Ectodermal cell (in vitro differentiated cells): ENCODE measurements at regions not wholly inside any gene's neighbourhood (a gene's known extent, or its start where the extent isn't known, plus 50 kb on each side); places are given as distances from the start of the nearest gene placed in this dataset.

Experiments used
- H3K27ac ChIP-seq: 2 replicates; pipeline ENCODE4 v1.7.0; 2013; ENCODE audit warnings: mild to moderate bottlenecking, low read depth, low read length; ENCODE audit not compliant: insufficient read depth, poor library complexity, severe bottlenecking
- H3K27me3 ChIP-seq: 2 replicates; pipeline ENCODE4 v1.7.0; 2013; ENCODE audit warnings: mild to moderate bottlenecking, low read length; ENCODE audit not compliant: insufficient read depth, control insufficient read depth, poor library complexity, severe bottlenecking
- H3K36me3 ChIP-seq: one replicate; pipeline ENCODE4 v1.7.0; 2013; ENCODE audit warnings: low read length; ENCODE audit not compliant: control insufficient read depth, insufficient read depth
- H3K4me1 ChIP-seq: one replicate; pipeline ENCODE4 v1.7.0; 2013; ENCODE audit warnings: low read length; ENCODE audit not compliant: control insufficient read depth, insufficient read depth
- H3K4me3 ChIP-seq: 2 replicates; pipeline ENCODE4 v1.7.0; 2013; ENCODE audit warnings: low read depth, low read length, control low read depth; ENCODE audit not compliant: insufficient read depth
- H3K9me3 ChIP-seq: 2 replicates; pipeline ENCODE4 v1.7.0; 2013; ENCODE audit warnings: mild to moderate bottlenecking, low read length, moderate library complexity; ENCODE audit not compliant: control insufficient read depth
- WGBS, 2 experiments: methylation state at CpG; one replicate each; pipeline ENCODE4 v1.1.7; 2013; ENCODE audit warnings: missing lambda C conversion rate in 2 of 2; 5-methylcytosine and 5-hydroxymethylcytosine counted together

DNA sequence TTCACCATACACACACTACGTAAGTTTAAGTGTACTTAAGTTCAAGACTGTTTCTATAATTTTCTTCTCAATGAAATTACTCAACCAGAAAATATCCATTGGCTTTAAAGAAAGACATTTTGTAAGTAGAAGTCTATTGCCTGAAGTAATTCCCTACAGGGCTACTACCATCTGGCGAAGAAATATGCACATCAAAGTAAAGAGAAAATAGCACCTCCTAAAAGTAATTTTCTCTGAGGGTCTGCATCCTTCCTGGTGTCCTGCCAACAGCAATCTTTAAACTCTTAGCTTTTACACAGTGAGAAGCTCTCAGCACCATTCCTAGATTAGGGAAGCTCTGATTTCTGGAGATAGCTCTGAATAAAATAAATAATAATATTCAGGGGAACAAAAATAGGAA lies 498.5 kb upstream of the TYRP1 start:
- Histone ChIP-seq H3K36me3 (no peaks in the 10 kb centered on the region), H3K4me3 (no peak overlapping the region), H3K27me3 (no peaks in the 10 kb centered on the region), H3K4me1 (no peaks in the 10 kb centered on the region), H3K27ac (no peak overlapping the region), H3K9me3 (no peaks in the 10 kb centered on the region)
- 98 to 100% methylated on average over 1 to 2 of the region's 2 CpGs for WGBS, 2 experiments

DNA sequence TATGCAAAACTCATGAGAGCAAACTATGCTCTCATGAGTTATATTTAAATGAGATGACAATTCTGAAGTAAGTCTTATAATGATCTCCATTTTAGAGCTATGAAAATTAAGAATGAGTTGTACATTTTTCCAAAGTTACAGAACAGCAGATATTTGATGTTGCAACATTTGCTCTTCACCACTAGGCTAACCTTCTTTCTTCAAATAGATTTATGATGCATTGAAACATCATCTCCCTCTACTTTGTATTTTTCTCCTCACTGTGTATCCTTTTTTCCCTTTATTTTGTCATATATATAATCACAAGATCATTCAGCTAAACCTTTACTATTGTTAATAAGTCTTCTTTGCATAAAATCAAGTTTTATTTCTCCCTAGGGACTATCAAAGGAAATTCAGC lies 497.7 kb upstream of the TYRP1 start:
- Histone ChIP-seq H3K36me3 (no peaks in the 10 kb centered on the region), H3K4me1 (no peaks in the 10 kb centered on the region), H3K27ac (no peak overlapping the region), H3K27me3 (no peaks in the 10 kb centered on the region), H3K9me3 (no peaks in the 10 kb centered on the region), H3K4me3 (no peak overlapping the region)

DNA sequence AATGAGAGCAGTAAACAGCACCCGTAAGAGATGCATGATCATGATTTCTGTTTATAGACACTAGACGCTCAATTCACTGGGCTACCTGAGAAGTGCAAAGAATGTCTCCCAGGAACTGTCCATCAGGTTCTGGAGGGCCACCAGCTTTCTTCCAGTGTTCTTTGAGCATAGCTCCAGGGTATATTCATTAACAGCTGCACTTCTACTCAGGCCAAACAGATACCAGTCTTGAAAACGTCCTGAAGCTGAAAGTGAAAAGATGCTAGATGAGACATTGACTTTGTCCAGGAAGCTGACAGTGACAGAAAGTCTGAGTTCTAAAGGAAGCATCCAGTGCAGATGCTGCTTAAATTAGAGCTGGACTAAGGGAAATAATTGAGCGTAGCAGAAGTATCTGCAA lies 488.7 kb upstream of the TYRP1 start:
- WGBS, 2 experiments: 62 to 63% methylated on average over 3 of the region's 4 CpGs

DNA sequence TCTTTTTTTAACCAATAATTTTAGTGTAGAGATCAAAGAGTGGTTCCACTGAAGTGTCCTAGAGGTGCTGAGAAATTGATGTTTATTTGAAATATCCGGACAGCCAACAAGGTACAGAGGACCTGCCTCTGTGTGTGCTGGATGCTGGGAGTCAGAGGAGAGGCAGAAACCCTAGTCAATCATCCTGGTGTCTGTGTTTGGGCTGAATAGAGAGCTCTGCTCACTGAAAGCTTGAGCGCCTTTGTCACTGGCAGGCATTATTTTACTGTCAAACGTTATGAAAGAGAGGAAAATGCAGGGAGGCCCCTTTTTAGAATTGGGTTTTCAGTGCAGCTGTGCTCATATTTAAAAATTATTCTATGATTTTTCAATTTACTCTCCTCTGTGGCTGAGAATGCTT lies 480.3 kb upstream of the TYRP1 start:
- H3K9me3 ChIP-seq: no peaks in the 10 kb centered on the region
- no peak overlapping the region for H3K27ac ChIP-seq
- no peaks in the 10 kb centered on the region for H3K4me1 ChIP-seq
- 36 to 40% methylated on average over 3 of the region's 3 CpGs for WGBS, 2 experiments
- no peaks in the 10 kb centered on the region for H3K27me3 ChIP-seq
- no peak overlapping the region for H3K4me3 ChIP-seq
- no peaks in the 10 kb centered on the region for H3K36me3 ChIP-seq

More for the DNA sequence above, 488.7 kb upstream of the TYRP1 start:
- H3K4me3 ChIP-seq: no peak overlapping the region
- H3K9me3 ChIP-seq: no peaks in the 10 kb centered on the region
- no peaks in the 10 kb centered on the region for H3K36me3 ChIP-seq
- no peaks in the 10 kb centered on the region for H3K27me3 ChIP-seq
- no peak overlapping the region for H3K27ac ChIP-seq
- H3K4me1 ChIP-seq: no peaks in the 10 kb centered on the region

DNA sequence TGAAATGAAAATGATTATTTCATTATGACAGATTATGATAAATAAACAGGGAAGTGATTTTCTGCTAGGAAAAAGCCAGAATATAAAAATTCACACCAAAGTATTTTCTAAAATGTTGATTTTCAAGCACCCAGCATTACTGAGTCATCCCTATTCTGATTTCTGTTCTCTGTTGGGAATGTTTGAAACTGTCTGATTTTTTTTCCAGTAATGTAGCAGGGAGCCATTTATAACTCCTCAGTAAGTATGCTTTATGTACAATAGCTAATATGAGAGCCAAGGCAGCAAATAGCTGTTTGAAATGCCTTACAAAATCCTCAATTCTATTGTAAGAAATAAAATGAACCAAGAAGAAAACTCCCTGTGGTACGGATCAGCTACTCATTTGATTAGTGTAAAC lies 471.7 kb upstream of the TYRP1 start:
- H3K27me3 ChIP-seq: no peaks in the 10 kb centered on the region
- no peak overlapping the region for H3K27ac ChIP-seq
- 94 to 100% methylated on average over 1 of the region's 1 CpG for WGBS, 2 experiments
- no peaks in the 10 kb centered on the region for H3K9me3 ChIP-seq
- no peaks in the 10 kb centered on the region for H3K4me1 ChIP-seq
- no peak overlapping the region for H3K4me3 ChIP-seq
- no peaks in the 10 kb centered on the region for H3K36me3 ChIP-seq

DNA sequence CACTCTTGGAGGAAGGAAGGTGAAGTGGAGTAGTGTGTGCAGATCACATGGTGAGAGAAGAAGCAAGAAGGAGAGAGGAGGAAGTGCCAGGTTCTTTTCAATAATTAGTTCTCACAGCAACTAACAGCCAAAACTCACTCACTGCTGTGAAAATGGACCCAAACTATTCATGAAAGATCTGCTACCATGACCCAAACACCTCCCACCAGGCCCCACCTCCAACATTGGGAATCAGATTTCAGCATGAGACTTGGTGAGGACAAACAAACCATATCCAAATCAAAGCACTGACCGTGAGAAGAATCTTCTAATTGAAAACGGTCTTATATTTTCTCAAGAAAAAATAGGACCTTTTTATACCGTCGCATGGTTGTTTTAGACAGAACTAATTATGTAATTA lies 468.7 kb upstream of the TYRP1 start:
- no peak overlapping the region for H3K4me3 ChIP-seq
- no peaks in the 10 kb centered on the region for H3K36me3 ChIP-seq
- no peaks in the 10 kb centered on the region for H3K27me3 ChIP-seq
- no peak overlapping the region for H3K27ac ChIP-seq
- 76% methylated on average over 2 of the region's 4 CpGs; no CpG with 5 or more reads in 1 of the 2 experiments for WGBS, 2 experiments
- H3K9me3 ChIP-seq: no peaks in the 10 kb centered on the region
- no peaks in the 10 kb centered on the region for H3K4me1 ChIP-seq

DNA sequence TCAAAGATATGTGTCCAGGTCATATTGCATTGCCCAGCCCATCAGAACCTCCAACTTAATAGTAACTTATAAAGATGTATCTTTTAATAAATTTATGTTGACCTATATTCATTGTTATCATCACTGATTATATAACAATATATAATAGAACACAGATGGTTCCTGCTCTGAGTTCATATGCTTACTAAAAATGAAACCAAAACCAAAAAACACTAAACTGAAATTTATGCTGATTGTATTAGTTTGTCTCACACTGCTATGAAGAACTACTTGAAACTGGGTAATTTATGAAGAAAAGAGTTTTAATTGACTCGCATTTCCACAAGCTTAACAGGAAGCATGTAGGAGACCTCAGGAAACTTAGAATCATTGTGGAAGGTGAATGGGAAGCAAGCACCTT lies 462.5 kb upstream of the TYRP1 start:
- no peaks in the 10 kb centered on the region for H3K4me1 ChIP-seq
- no peaks in the 10 kb centered on the region for H3K9me3 ChIP-seq
- H3K36me3 ChIP-seq: no peaks in the 10 kb centered on the region
- no peak overlapping the region for H3K4me3 ChIP-seq
- no peaks in the 10 kb centered on the region for H3K27me3 ChIP-seq
- no peak overlapping the region for H3K27ac ChIP-seq
- WGBS, 2 experiments: 89 to 97% methylated on average over 1 of the region's 1 CpG

DNA sequence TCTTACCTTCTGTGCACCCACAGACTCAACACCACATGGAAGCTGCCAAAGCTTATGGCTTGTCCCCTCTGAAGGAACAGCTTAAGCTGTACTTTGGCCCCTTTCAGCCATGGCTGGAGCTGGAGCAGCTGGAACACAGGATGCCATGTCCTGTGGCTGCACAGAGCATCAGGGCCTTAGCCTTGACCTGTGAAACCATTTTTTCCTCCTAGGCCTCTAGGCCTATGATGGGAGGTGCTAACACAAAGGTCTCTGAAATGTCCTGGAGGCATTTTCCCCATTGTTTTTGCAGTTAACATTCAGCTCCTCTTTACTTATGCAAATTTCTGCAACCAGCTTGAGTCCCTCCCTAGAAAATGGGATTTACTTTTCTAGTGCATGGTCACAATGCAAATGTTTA lies 461.4 kb upstream of the TYRP1 start:
- Histone ChIP-seq H3K4me3 (no peak overlapping the region), H3K9me3 (no peaks in the 10 kb centered on the region), H3K27ac (no peak overlapping the region), H3K27me3 (no peaks in the 10 kb centered on the region), H3K4me1 (no peaks in the 10 kb centered on the region), H3K36me3 (no peaks in the 10 kb centered on the region)

DNA sequence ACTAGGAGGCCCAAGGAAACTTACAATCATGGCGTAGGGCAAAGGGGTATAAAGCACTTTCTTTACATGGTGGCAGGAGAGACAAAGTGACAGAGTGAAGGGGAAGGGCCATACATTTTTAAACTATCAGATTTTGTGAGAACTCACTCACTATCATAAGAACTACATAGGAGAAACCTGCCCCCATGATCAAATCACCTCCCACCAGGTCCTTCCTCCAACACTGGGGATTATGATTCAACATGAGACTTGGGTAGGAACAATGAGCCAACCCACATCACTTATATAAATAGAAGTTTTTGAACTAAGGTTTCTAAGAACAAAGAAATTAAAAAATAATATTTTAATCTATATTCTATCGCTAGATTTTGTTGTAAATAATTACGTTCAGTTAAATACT lies 460.3 kb upstream of the TYRP1 start:
- WGBS, 2 experiments: 76 to 86% methylated on average over 1 of the region's 3 CpGs
- Histone ChIP-seq H3K9me3 (no peaks in the 10 kb centered on the region), H3K27ac (no peak overlapping the region), H3K27me3 (no peaks in the 10 kb centered on the region), H3K4me3 (no peak overlapping the region), H3K4me1 (no peaks in the 10 kb centered on the region), H3K36me3 (no peaks in the 10 kb centered on the region)

DNA sequence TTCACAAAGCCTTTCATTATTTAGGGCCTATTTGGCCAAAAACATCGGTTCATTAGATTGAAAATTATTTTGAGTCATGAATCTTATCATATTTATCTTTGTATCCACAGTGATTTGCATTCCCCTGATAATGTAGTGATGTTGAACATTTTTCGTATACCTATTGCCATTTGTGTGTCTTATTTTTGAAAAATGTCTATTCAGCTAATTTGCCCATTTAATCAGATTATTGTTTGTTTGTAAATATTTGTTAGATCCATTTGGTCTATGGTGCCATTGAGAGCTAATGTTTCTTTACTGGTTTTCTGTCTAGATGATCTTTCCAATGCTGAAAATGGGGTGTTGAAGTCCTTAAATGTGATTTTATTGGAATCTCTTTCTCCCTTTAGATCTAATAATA lies 439.2 kb upstream of the TYRP1 start:
- WGBS, 2 experiments: 83% methylated on average over 1 of the region's 2 CpGs; no CpG with 5 or more reads in 1 of the 2 experiments
- Histone ChIP-seq H3K27ac (no peak overlapping the region), H3K4me3 (no peak overlapping the region), H3K36me3 (no peaks in the 10 kb centered on the region), H3K27me3 (no peaks in the 10 kb centered on the region), H3K9me3 (no peaks in the 10 kb centered on the region), H3K4me1 (no peaks in the 10 kb centered on the region)

DNA sequence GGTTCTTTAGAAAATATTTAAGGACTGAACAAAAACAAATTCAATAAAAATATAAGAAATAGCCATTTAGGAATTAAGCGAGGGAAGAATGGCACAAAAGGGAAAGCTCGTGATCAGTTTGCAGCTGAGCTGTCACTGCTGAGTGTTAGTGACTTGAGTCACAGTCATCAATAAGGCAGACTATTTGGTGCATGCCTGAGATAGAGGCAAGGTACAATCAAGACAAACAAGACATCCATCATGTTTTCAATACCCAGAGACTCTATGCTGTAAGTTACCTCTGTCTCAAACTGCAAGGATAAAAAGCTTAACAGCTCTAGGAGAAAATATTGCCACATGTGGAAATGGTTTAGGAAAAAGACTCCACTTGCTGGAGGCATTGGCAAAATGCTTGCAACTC lies 426.4 kb upstream of the TYRP1 start:
- Histone ChIP-seq H3K4me3 (no peak overlapping the region), H3K27ac (no peak overlapping the region), H3K4me1 (no peaks in the 10 kb centered on the region), H3K36me3 (no peaks in the 10 kb centered on the region), H3K9me3 (no peaks in the 10 kb centered on the region), H3K27me3 (no peaks in the 10 kb centered on the region)
- 85 to 91% methylated on average over 2 of the region's 2 CpGs for WGBS, 2 experiments
